Activated CD4-positive, alpha-beta T cell treated with anti-CD3 and anti-CD28 coated beads for 48 hours (primary cell): ENCODE measurements at regions not wholly inside any gene's neighbourhood (a gene's known extent, or its start where the extent isn't known, plus 50 kb on each side); places are given as distances from the start of the nearest gene placed in this dataset.
A peak's percentile ranks its signal among the peaks of the same experiment; 100 is the strongest.
"Not testable (repeated sequence)": the region's sequence is repeated elsewhere in the genome, so short reads cannot be mapped to it uniquely, and the experiment has no call there.

ENCODE experiments used
- DNase-seq: peaks from one replicate; pipeline ENCODE4 v3.0.0-alpha.2; 2020

DNA sequence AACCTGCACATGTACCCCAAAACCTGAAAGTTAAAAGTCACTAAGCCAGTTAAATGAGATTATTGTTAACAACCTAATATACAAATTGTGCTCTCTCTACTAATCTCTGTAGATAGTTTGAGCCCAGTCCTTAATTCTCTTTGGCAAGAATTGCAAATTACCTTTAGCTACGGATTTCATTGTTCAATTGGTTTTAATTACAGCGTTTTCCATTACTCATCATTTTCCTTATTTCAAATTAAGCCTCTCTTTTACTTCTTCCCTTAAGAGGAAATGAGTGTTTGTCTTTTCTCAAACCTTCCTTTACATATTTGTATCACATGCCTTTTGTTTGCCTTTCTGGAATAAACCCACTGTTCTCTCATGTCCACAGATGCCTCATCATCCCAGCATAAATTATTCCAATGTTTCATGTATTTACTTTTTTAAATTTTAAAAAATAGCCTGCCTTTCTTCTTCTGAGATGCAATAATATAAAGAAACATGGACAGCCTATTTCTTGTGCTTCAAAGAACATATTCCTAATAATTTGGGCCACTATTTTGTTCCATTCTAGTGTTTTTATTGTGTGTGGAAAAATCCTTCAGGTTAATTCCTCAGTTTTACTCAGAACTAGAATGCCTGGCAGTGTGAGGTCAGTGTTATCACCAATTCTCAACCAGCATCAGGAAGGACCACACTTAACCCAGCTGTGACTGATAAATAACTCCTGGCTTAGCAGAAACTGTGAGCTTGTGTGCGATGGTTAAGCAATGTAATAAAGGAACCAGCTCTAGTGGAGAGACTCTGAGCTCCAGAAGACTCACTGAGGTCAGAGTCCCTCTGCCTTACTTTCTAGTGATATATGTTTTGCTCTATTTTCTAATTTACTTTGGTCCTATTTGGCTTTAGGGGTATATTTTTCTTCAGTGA is 600.5 kb downstream of the LTN1 start:
- no peak for DNase-seq

DNA sequence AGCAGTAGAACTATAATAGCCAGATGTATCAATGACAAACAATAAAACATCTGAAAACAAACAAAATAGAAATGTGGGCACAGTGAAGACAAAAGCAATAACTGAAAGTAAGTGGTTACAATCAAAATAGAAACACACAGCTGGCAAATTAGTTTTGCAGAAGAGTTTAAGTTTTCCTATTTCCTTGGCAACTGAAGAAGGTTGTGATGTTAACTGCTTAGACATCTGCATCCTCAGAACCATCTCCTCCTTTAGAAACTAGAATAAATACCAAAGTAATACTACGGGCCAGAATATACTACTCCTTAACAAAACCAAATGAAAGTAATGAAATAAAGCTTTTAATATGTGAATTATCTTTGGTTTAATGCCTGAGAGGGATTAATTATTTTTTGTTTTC is 605.5 kb downstream of the LTN1 start:
- no peak for DNase-seq

DNA sequence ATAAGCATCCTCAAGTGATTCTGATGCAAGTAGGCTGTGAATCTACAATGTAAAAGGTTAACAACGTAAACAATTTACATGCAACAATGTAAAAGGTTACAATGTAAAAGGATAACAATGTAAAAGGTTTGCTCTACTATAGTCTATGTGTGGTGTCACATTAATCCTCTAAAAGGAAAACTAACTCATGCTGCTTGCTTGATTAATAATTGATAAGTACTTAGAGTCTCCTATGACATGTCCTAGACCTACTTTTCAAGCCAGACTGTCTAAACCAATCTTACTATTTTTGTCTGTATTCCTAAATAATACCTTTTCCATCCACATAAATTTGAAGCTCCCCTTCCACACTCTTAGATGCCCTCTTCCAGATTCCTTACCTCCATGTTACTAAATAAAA is 606.8 kb downstream of the LTN1 start:
- no peak for DNase-seq

DNA sequence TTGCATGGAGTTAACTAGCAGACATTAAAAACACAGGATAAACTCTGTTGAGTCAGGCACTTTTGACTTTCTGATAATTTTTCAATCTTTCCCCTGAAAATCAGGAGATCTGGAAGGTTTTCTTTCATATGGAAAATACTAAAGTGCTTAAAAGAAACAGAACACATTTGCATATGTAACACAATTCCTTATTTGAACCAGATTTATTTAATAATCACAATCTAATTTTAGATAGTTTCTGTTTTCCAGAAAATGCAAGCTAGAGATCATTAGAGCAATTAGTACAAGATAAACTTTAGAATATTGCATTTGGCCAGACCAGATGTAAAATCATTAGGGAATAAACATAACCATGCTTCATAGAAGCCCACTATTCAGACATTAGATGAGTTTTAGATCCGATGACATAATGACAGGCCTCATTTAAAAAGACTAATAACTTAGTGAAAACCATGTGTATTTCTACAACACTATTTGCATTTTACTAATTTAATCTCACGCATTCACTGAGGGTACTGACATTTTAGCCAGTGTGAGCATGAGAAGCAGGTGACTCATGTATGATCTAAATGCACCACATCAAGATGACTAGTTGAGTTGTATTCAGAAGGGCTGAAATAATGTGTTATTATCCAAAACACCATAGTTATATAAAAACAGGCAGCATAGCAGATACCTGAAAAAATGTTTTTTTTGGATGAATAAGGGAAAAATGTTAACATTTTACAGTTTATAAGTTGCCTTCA is 611.5 kb downstream of the LTN1 start:
- not testable (repeated sequence) for DNase-seq

DNA sequence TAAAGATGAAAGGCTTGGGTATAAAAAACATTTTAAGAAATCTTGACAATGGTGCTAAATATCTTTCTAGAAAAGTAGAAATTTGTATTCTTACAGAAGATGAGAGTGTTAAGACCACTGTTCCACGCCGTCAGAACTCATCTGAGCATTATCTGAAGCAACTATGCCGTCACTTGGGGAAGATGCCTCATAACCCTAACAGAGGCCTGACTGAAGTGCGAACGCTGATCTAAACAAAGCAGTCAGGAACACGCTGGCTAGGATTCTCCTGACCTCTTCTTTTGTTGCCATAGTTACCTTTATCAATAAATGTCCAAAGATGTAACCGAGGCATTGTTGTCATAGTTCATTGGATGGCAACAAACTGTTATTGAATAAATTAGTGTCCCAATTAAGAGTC is 612.4 kb downstream of the LTN1 start:
- no peak for DNase-seq

DNA sequence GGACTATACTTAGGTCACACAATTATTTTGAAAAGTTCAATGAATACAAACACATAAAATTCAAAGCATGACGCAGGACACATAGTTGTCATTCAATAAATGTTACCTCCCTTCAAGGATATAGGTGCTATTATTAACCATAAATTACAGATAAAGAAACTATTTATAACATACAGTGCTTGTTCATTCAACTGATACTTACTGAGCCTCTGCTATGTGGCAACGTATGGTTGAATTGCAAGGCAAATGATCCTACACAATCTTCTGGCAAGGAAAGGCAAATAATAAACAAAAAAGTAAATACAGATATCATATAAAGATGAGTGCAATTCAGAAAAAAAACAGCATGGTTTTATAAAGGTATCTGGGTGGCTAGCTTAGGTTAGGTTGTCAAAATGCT is 614.7 kb downstream of the LTN1 start:
- DNase-seq, result no peak

DNA sequence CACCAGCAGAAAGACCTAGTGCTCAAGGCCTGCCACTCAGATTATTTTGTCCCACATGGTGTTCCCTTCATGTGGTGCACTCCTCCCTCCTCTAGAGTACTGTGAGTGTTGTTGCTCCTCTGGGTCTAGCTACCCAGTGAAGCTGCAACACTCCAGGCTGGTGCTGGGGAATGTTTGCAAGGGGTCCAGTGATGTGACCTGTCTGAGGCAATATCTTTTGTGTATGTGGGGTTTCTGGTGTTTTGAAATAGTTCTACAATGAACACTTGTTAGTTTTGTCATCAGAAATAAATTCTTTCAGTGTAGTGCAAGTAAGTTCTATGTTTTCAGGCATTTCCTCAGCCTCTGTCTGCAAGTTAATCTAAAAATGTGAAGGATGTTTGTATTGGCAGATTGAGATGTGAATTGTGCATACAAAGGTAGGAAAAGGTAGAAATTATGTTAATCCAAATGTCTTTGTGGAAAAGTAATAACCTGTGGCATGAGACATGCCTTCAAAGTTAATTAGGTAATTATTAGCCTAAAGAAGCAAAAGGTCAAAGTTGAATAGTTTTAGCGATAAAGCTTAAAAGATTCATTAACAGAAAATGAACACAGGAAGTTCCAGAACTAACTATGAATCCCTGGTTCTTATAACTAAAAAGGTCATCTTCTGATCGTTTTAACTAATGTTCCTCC is 616.8 kb downstream of the LTN1 start:
- DNase-seq, result no peak

DNA sequence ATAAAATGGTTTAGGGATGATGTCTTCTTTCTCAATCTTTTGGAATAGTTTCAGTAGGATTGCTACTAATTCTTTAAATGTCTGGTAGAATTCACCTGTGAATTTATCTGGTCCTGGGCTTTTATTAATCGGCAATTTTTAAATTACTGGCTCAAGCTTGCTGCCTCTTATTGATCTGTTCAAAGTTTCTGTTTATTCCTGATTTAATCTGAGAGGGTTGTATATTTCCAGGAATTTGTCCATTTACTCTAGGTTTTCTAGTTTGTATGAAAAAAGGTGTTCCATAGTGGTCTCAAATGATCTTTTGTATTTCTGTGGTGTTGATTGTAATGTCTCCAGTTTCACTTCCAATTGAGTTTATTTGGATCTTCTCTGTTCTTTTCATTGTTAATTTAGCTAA is 617.8 kb downstream of the LTN1 start:
- DNase-seq, result no peak

DNA sequence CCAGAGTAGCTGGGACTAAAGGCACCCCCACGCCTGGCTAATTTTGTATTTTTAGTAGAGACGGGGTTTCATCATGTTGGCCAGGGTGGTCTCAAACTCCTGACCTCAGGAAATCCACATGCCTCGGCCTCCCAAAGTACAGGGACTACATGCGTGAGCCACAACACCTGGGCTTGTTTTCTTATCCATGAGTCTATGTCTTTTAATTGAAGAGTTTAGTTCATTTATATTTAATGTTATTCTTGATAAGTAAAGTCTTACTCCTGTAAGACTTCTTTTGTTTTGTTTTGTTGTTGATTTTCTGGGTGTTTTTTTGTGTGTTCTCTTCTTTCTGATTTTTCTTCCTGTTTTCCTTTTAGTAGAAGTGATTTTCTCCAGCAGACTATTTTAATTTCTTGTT is 621.0 kb downstream of the LTN1 start:
- no peak for DNase-seq

DNA sequence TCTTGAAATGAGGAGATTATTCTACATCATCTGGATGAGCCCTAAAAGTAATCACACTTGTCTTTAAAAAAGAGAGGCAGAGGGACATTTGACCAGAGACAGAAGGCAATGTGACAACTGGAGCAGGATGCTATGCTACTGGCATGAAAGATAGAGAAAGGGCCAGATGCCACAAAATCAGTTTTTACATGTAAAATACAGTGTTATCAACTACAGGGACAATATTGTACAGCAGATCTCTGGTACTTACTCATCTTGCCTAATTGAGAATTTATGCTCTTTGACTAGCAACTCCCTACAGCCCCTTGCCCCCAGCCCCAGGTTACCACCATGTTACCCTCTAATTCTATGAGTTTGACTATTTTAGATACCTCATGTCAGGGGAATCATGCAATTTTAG is 633.4 kb downstream of the LTN1 start:
- DNase-seq, result no peak

DNA sequence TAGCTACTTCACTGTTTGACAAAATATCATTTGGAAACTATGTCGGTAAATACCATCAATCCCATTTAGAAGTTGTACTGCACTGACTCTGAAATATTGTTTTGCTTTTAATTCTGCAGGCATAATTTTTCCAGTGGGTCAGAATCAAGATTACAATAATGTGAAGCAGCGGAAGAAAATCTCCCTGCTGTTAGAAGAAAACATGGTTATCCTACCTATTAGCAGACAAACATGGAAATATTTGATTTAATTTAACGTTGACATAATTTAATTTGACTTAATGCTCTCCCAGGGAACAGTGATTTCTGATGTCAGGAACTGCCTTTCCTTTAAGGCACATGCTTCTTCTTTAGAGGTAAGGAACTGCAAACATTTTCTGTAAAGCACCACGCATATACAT is 634.0 kb downstream of the LTN1 start:
- DNase-seq, result no peak

DNA sequence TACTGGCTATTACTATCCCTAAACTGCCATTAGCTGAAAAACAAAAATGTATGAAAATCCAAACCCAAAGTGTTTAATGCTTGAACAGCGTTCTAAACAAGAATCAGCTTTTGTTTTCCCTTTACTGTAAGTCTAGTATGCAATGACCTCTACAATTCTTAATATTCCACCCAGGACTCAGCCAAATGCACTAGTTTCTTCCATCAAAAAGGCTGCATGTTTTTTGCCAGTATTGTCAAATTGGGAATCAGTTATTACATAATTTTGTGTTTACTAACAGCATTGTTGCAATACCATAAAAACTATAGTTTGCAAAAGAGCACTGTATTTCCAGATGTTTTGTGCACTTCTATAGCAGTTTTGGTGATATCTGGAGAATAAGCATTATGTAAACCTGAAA is 634.5 kb downstream of the LTN1 start:
- no peak for DNase-seq

DNA sequence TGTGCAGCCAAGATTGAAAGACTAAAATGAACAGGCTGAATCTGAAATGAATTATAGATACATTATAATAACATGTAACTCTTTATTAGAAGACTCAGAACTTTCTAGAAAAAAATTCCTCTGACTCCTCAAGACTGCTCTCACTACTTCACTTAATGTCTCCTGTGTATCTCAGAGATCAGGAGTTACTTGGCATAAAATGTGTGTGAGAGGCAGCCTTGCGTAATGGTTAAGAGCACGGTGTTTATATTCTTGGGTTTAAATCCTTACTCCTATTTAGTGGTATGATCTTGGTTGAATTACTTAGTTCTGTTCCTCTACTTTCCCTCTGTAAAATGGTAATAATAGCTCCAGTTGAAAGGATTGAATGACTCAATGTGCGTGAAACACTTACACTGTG is 634.9 kb downstream of the LTN1 start:
- no peak for DNase-seq

DNA sequence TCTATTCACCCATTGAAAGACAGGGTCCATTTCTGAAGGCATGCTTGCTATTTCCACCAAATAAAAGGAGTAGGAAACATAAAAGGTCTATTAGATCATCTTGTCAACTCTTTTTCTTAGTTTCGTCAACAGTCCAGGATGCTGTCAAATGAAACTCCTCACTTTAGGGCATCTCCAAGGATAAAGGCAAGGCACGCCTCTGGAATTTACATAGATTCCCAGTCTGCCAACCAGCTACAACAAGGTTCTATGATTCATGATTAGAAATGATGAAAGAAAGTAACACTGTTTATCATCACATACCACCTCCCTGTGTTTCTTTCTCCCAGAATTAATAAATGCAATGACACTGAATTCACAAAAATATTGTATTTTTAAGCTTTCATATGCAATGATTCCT is 636.3 kb downstream of the LTN1 start:
- DNase-seq, result no peak

DNA sequence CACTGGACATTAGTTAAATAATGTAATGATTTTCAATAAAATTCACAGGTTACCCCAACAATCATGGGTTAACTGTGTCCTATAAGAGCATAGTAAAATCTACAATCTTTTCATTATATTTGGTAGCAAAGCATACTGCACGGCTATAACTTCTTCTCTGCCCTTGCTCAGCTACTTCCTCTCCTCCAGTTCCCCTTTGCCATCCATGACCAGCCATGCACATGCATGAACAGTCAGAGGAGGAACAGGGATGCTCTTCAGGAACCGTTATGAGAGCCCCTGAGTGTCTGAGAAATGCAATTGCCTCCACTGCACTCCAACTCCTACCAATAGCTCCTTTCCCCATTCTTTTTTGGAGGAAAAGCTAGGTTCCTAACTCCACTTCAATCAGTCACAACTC is 646.7 kb downstream of the LTN1 start:
- no peak for DNase-seq

DNA sequence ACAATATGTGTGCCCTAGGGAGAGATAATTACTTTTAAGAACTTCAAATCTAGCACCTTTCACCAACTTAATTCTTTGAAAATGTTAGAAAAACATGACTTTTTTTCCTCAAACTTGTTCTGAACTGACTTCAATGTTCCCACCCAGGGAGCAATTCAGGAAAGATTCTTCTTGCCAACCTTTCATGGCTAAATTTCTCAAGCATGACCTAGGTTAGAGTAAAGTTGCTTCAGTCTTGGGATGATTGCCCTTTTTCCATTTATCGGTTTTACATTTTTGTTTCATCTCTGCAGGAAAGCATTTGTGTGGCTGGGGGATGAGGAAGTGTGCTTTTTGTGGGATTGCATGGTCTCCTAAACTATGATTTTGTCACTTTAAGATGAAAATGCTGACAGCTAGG is 647.7 kb downstream of the LTN1 start:
- no peak for DNase-seq

DNA sequence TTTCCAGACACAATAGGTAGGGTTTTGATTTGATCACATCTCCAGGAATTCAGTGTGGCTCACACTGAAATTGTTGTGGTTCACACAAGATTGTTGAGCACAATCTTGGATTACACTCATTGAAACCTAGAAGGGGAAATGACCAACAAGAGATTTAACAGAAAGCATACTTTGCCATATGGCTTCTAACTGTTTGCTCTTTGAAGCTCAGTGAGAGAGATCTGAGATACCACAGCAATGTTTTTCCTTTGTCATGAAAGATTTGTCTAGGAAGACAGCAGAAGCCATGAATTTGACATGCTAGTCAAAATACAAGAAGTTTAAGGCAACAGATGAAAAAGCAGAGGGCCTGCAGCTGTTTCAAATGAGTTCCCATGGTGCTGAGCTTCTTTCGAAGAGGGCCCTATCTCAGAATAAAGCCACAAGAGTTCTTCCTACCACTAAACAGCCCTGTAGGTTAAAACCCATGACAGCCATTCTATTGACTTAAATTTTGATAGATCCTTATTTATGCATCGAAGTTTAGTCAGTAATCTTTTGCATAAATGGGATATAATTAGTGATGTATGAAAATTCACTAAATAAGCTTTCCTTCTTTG is 650.4 kb downstream of the LTN1 start:
- DNase-seq, result no peak

DNA sequence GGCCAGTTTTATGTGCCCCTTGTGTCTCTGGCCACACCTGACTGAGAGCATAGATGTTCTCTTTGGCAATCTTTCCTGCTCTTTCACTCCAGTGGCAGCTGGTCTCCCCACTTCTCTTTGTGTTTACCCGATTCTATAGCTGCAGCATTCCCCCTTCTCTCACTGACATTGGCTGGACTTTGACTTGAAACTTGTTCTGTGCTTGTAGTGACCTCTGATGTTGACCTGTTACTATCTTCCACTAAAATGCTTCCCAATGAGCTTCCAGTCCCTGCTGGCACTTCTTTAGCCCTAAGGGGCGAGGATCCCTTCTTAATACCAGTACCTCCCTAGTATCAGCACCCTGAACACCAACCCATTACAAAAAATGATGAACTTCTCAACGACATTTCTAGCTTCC is 653.3 kb downstream of the LTN1 start:
- DNase-seq, result no peak

DNA sequence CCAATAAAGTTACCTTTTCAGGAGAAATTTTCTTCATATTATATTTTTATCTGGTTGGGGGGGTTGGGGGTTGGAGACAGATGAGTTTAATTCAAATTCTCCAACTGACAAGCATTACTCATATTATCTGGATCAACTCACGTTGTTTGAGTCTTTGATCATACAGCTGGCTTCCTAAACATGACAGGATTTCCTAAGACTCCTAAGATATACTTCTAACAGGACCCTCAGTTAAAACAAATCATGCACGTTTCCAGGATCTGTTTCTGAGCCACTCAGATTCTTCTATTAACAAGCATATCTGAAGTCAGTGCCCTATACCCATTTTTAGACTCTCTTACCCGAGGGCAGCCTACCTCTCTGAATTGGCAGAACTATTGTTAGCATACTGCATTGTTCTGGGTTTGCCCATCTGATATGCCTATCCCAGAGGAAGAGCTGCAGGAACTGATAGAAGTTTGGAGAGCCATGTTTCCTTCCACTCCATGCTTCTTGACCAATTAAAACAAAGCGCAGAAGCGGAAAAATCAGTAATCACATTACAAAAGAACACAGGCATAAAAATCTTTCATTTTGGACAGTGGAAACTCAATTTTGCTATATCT is 653.9 kb downstream of the LTN1 start:
- no peak for DNase-seq

DNA sequence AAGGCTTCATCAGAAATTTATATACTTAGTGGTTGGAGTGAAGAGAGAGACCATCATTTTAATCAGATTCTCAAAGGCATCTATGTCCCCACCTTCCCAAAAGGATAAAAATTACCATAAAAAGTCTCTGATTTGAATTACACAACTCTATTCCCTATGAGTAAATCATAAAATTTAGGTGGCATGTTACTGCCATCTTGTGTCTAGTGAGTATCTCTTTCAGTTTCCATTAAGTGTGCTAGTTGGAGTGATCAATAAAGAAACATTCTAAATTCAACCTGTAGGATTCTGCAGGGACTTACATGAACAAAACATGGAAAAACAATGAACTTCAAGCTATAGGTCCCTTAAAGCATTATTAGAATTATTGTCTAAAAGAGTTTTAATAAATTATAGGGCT is 655.4 kb downstream of the LTN1 start:
- DNase-seq, result no peak

DNA sequence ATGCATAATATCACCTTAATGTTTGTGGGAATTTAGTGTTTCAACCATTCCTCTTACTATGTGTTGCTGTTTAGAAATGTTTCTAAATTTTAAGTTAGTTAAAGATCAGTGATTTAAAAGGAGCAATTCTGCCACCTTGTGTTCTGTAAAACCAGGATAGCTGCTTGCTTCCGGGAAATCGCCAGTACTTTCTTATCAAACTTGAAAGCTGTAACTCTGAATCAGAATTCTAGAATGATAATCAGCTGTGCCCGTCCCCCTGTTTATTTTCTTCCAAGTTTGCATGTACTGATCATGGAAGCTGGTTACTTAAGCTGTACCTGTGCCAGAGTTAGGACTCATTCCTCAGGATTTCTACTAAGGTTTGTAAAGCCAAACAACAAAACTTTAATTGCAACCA is 656.4 kb downstream of the LTN1 start:
- DNase-seq, result no peak

DNA sequence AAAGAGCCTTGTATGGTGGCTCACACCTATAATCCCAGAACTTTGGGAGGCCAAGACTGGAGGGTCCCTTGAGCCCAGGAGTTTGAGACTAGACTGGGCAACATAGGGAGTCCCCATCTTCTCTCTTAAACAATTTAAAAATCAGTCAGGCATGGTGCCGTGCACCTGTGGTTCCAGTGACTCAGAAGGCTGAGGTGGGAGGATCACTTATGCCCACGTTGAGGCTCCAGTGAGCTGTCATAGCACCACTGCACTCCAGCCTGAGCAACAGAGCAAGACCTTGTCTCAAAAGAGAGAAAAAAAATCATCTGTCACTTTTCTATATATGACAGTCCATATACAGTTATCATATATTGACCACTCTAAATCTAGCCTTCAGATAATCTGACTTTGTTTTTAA is 658.3 kb downstream of the LTN1 start:
- peak; percentile 13 for DNase-seq

DNA sequence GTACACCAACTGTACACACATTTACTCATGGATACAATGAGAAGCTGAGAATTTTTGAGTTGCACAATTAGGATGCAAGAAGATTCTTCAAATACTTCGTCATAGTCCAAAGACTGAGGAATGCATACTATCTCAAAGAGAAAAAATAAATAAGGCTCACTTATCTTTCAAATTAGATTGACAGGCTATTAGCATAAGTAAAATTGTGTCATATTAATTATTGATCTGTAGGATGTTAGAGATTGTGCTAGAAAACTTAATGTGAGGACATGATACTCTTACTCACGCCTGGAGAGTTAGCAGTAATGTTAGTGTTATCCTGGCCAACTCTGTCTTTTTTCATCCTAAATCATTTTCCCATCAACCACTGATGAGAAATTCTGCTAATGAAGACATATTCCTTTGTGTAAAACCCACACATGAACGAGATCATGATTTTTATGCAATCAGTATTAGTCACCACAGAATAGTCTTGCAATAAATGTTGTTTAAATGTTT is 659.0 kb downstream of the LTN1 start:
- DNase-seq, result no peak
